GM23338 (cell line): ENCODE measurements at regions not wholly inside any gene's neighbourhood (a gene's known extent, or its start where the extent isn't known, plus 50 kb on each side); places are given as distances from the start of the nearest gene placed in this dataset.
A peak's percentile ranks its signal among the peaks of the same experiment; 100 is the strongest.

Experiments used
- ATAC-seq: fragments of 200-7000 bp; cut with Tn5 transposase; 3 replicates; pipeline ENCODE4 v1.9.1; 2020
- DNase-seq: peaks from one replicate; pipeline ENCODE4 v3.0.0-alpha.2; 2015; ENCODE audit warnings: low spot score
- H2AFZ ChIP-seq: fragments of 200-600 bp; sonication (generic); 2 replicates; pipeline ENCODE4 v1.8.0; 2016; ENCODE audit warnings: antibody characterized with exemption, mild to moderate bottlenecking, moderate library complexity
- H3F3A ChIP-seq: fragments of 200-600 bp; sonication (generic); replicated peaks from 2 replicates; pipeline ENCODE4 v1.8.0; 2017; ENCODE audit warnings: antibody characterized with exemption, mixed run types, low read depth
- H3K27ac ChIP-seq: fragments of 200-600 bp; sonication (generic); 2 replicates; pipeline ENCODE4 v1.6.1; 2016; ENCODE audit warnings: low read depth
- H3K27me3 ChIP-seq: fragments of 200-600 bp; sonication (generic); 2 replicates; pipeline ENCODE4 v1.8.0; 2016; ENCODE audit warnings: mild to moderate bottlenecking, mixed run types, moderate library complexity; ENCODE audit not compliant: insufficient read depth
- H3K36me3 ChIP-seq: fragments of 200-600 bp; sonication (generic); 2 replicates; pipeline ENCODE4 v1.8.0; 2016; ENCODE audit warnings: mild to moderate bottlenecking; ENCODE audit not compliant: insufficient read depth
- H3K4me1 ChIP-seq: fragments of 200-600 bp; sonication (generic); 2 replicates; pipeline ENCODE4 v1.8.0; 2016; ENCODE audit warnings: mild to moderate bottlenecking, moderate library complexity; ENCODE audit not compliant: insufficient read depth
- H3K4me2 ChIP-seq: fragments of 200-600 bp; sonication (generic); 2 replicates; pipeline ENCODE4 v1.7.1; 2017; ENCODE audit warnings: mixed run types
- H3K4me3 ChIP-seq: fragments of 200-600 bp; sonication (generic); 2 replicates; pipeline ENCODE4 v1.6.1; 2016; ENCODE audit warnings: mixed run types
- H3K79me2 ChIP-seq: fragments of 200-600 bp; sonication (generic); replicated peaks from 2 replicates; pipeline ENCODE4 v1.8.0; 2017; ENCODE audit warnings: mild to moderate bottlenecking; ENCODE audit not compliant: insufficient read depth
- H3K9me2 ChIP-seq: fragments of 200-600 bp; sonication (generic); 2 replicates; pipeline ENCODE4 v1.8.0; 2017; ENCODE audit not compliant: insufficient read depth
- H4K20me1 ChIP-seq: fragments of 200-600 bp; sonication (generic); replicated peaks from 2 replicates; pipeline ENCODE4 v1.8.0; 2017; ENCODE audit warnings: mild to moderate bottlenecking; ENCODE audit not compliant: insufficient read depth
- H3K27ac Mint-ChIP-seq: 2 replicates; pipeline ENCODE4 v1.8.0; 2020; ENCODE audit warnings: inconsistent platforms, mild to moderate bottlenecking, moderate library complexity, mixed read lengths
- H3K27me3 Mint-ChIP-seq: 3 replicates; pipeline ENCODE4 v1.8.0; 2022; ENCODE audit warnings: low read depth, mild to moderate bottlenecking, moderate library complexity, mixed read lengths, inconsistent platforms; ENCODE audit not compliant: insufficient read depth, poor library complexity
- H3K36me3 Mint-ChIP-seq: 3 replicates; pipeline ENCODE4 v1.8.0; 2021; ENCODE audit warnings: low read depth, mild to moderate bottlenecking, inconsistent platforms, moderate library complexity, mixed read lengths
- H3K4me1 Mint-ChIP-seq: 3 replicates; pipeline ENCODE4 v1.8.0; 2020; ENCODE audit warnings: mild to moderate bottlenecking, inconsistent platforms, mixed read lengths
- H3K4me3 Mint-ChIP-seq: 3 replicates; pipeline ENCODE4 v1.8.0; 2021; ENCODE audit warnings: moderate library complexity, mild to moderate bottlenecking, inconsistent platforms, mixed read lengths
- H3K9me3 Mint-ChIP-seq: 3 replicates; pipeline ENCODE4 v1.8.0; 2020; ENCODE audit warnings: moderate library complexity, mild to moderate bottlenecking, inconsistent platforms, mixed read lengths
- CREB1 ChIP-seq: fragments of 250-450 bp; sonication (Bioruptor Pico); IDR thresholded peaks from 2 replicates; pipeline ENCODE4 v1.5.0; 2020; ENCODE audit warnings: low read depth, mild to moderate bottlenecking, moderate library complexity
- ETS1 ChIP-seq: IDR thresholded peaks from 2 replicates; pipeline ENCODE4 v1.6.1; 2016; ENCODE audit warnings: antibody characterized with exemption
- EZH2 ChIP-seq: fragments of 200-600 bp; sonication (generic); IDR thresholded peaks from one replicate; pipeline ENCODE4 v1.8.0; 2017; ENCODE audit warnings: antibody characterized with exemption, mild to moderate bottlenecking, low read depth; ENCODE audit not compliant: unreplicated experiment
- EZH2phosphoT487 ChIP-seq: fragments of 200-600 bp; sonication (generic); IDR thresholded peaks from one replicate; pipeline ENCODE4 v1.8.1; 2018; ENCODE audit warnings: antibody characterized with exemption; ENCODE audit not compliant: unreplicated experiment
- JUNB ChIP-seq: IDR thresholded peaks from one replicate; pipeline ENCODE4 v1.6.1; 2016; ENCODE audit warnings: antibody characterized with exemption; ENCODE audit not compliant: unreplicated experiment
- NANOG ChIP-seq: IDR thresholded peaks from 2 replicates; pipeline ENCODE4 v1.6.1; 2016; ENCODE audit warnings: antibody characterized with exemption, borderline replicate concordance
- POLR2AphosphoS5 ChIP-seq: IDR thresholded peaks from 2 replicates; pipeline ENCODE4 v1.6.1; 2016; ENCODE audit warnings: antibody characterized with exemption, low read depth
- REST ChIP-seq: IDR thresholded peaks from one replicate; pipeline ENCODE4 v1.6.1; 2018; ENCODE audit warnings: antibody characterized with exemption; ENCODE audit not compliant: unreplicated experiment
- STAT1 ChIP-seq: IDR thresholded peaks from one replicate; pipeline ENCODE4 v1.6.1; 2016; ENCODE audit warnings: antibody characterized with exemption; ENCODE audit not compliant: unreplicated experiment
- ZNF114 ChIP-seq: fragments of 250-450 bp; sonication (Bioruptor Pico); IDR thresholded peaks from 2 replicates; pipeline ENCODE4 v1.5.0; 2020; ENCODE audit warnings: mild to moderate bottlenecking, moderate library complexity
- ZNF331 ChIP-seq: fragments of 250-450 bp; sonication (Bioruptor Pico); IDR thresholded peaks from 2 replicates; pipeline ENCODE4 v1.5.0; 2020; ENCODE audit warnings: low read depth, mild to moderate bottlenecking, moderate library complexity
- ZNF462 ChIP-seq: fragments of 250-450 bp; sonication (Bioruptor Pico); IDR thresholded peaks from 2 replicates; pipeline ENCODE4 v1.5.0; 2020; ENCODE audit warnings: mild to moderate bottlenecking, moderate library complexity
- TF ChIP-seq, protein P1 (sequence below), 2 experiments: fragments of 200-600 bp in 1 of 2; sonication (generic) in 1 of 2; conservative IDR thresholded peaks; 2 replicates each; pipeline versions ENCODE4 v1.5.1 to v1.6.1; 2016 to 2017; ENCODE audit warnings: antibody characterized with exemption in 2 of 2, low read depth in 2 of 2, mild to moderate bottlenecking in 2 of 2, moderate library complexity in 1 of 2

GRCh38 chr3:103446953-103447629 is 1012.3 kb downstream of the ZPLD1 start:
- peak overlapping the region; percentile 86 for H2AFZ ChIP-seq
- ATAC-seq: no peak
- no peak overlapping the region for H3K27ac Mint-ChIP-seq

More at GRCh38 chr3:103446953-103447629, 1012.3 kb downstream of the ZPLD1 start:
- H3K27ac ChIP-seq: no peak overlapping the region
- peaks cover 2% of the 10 kb centered on the region; the same call in 1 of the 2 replicates for H3K9me2 ChIP-seq
- no peaks in the 10 kb centered on the region for H3F3A ChIP-seq
- H3K36me3 Mint-ChIP-seq: peaks cover 3% of the 10 kb centered on the region; the same call in 2 of the 3 replicates
- no peak for DNase-seq
- H3K4me1 ChIP-seq: no peaks in the 10 kb centered on the region
- peaks cover 4% of the 10 kb centered on the region; the same call in 2 of the 3 replicates for H3K9me3 Mint-ChIP-seq
- H3K79me2 ChIP-seq: no peaks in the 10 kb centered on the region
- H3K27me3 Mint-ChIP-seq: peaks cover 6% of the 10 kb centered on the region
- no peak overlapping the region for H3K4me3 Mint-ChIP-seq
- no peaks in the 10 kb centered on the region for H4K20me1 ChIP-seq
- no peak overlapping the region for H3K4me2 ChIP-seq
- no peaks in the 10 kb centered on the region for H3K4me1 Mint-ChIP-seq
- no peak overlapping the region for H3K4me3 ChIP-seq
- H3K36me3 ChIP-seq: no peaks in the 10 kb centered on the region
- H3K27me3 ChIP-seq: no peaks in the 10 kb centered on the region
- no peak for TF ChIP-seq ZNF114 (CRISPR knock-in tag)
- no peak for TF ChIP-seq REST
- no peak for TF ChIP-seq EZH2phosphoT487
- no peak for TF ChIP-seq ZNF331 (CRISPR knock-in tag)
- TF ChIP-seq ZNF462 (CRISPR knock-in tag): no peak
- no peak for TF ChIP-seq STAT1
- TF ChIP-seq JUNB: no peak
- TF ChIP-seq NANOG: no peak
- no peak for TF ChIP-seq ETS1
- no peak for TF ChIP-seq CREB1 (CRISPR knock-in tag)
- TF ChIP-seq EZH2: no peak
- TF ChIP-seq, protein P1, sequence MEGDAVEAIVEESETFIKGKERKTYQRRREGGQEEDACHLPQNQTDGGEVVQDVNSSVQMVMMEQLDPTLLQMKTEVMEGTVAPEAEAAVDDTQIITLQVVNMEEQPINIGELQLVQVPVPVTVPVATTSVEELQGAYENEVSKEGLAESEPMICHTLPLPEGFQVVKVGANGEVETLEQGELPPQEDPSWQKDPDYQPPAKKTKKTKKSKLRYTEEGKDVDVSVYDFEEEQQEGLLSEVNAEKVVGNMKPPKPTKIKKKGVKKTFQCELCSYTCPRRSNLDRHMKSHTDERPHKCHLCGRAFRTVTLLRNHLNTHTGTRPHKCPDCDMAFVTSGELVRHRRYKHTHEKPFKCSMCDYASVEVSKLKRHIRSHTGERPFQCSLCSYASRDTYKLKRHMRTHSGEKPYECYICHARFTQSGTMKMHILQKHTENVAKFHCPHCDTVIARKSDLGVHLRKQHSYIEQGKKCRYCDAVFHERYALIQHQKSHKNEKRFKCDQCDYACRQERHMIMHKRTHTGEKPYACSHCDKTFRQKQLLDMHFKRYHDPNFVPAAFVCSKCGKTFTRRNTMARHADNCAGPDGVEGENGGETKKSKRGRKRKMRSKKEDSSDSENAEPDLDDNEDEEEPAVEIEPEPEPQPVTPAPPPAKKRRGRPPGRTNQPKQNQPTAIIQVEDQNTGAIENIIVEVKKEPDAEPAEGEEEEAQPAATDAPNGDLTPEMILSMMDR (conservative IDR thresholded peaks at IDR 0.05; ENCODE audit: low read depth in 2 of 2): no peak
- no peak for TF ChIP-seq POLR2AphosphoS5
